ENCODE measurements at regions not wholly inside any gene's neighbourhood (a gene's known extent, or its start where the extent isn't known, plus 50 kb on each side); places are given as distances from the start of the nearest gene placed in this dataset.

- DNase-seq = no peak
These were observed 421.0 kb downstream of the DYNC2H1 start for GRCh38 chr11:103530257-103530656.

- no peak for DNase-seq
These were observed 423.0 kb downstream of the DYNC2H1 start for GRCh38 chr11:103532133-103532788.

- no peak for DNase-seq
These were observed 425.0 kb downstream of the DYNC2H1 start for GRCh38 chr11:103534191-103534590.

GRCh38 chr11:103534959-103535358, 425.7 kb downstream of the DYNC2H1 start:
- no peak for DNase-seq

- no peak for DNase-seq
These were observed 427.1 kb downstream of the DYNC2H1 start for GRCh38 chr11:103536335-103536722.

GRCh38 chr11:103537904-103538502, 428.8 kb downstream of the DYNC2H1 start:
- peak; percentile 11 for DNase-seq

- DNase-seq = no peak
These were observed 429.9 kb downstream of the DYNC2H1 start for GRCh38 chr11:103539166-103539565.

GRCh38 chr11:103541186-103541795, 432.1 kb downstream of the DYNC2H1 start:
- peak; percentile 19 for DNase-seq

GRCh38 chr11:103542851-103543250, 433.6 kb downstream of the DYNC2H1 start:
- no peak for DNase-seq

GRCh38 chr11:103543456-103543855, 434.2 kb downstream of the DYNC2H1 start:
- DNase-seq = no peak

GRCh38 chr11:103544874-103545273, 435.6 kb downstream of the DYNC2H1 start:
- no peak for DNase-seq

- DNase-seq = no peak
These were observed 436.3 kb downstream of the DYNC2H1 start for GRCh38 chr11:103545551-103545950.

- no peak for DNase-seq
These were observed 437.0 kb downstream of the DYNC2H1 start for GRCh38 chr11:103546236-103546635.

- no peak for DNase-seq
These were observed 437.8 kb downstream of the DYNC2H1 start for GRCh38 chr11:103547024-103547423.

- DNase-seq = no peak
These were observed 438.5 kb downstream of the DYNC2H1 start for GRCh38 chr11:103547691-103548090.

GRCh38 chr11:103548838-103549237, 439.6 kb downstream of the DYNC2H1 start:
- DNase-seq = no peak

GRCh38 chr11:103550811-103551210, 441.6 kb downstream of the DYNC2H1 start:
- no peak for DNase-seq

GRCh38 chr11:103552086-103552485, 442.9 kb downstream of the DYNC2H1 start:
- DNase-seq = no peak

GRCh38 chr11:103556171-103556570, 446.9 kb downstream of the DYNC2H1 start:
- DNase-seq = no peak

GRCh38 chr11:103566116-103566515, 456.9 kb downstream of the DYNC2H1 start:
- DNase-seq = no peak

GRCh38 chr11:103581760-103582159, 454.7 kb upstream of the DDI1 start:
- no peak for DNase-seq

- DNase-seq = no peak
These were observed 454.0 kb upstream of the DDI1 start for GRCh38 chr11:103582351-103582909.

GRCh38 chr11:103584021-103584420, 452.4 kb upstream of the DDI1 start:
- no peak for DNase-seq

GRCh38 chr11:103584720-103585119, 451.7 kb upstream of the DDI1 start:
- no peak for DNase-seq
